IMR-90 (cell line): ENCODE measurements at regions not wholly inside any gene's neighbourhood (a gene's known extent, or its start where the extent isn't known, plus 50 kb on each side); places are given as distances from the start of the nearest gene placed in this dataset.

Experiments
- BHLHE40 ChIP-seq: fragments of 150-350 bp; IDR thresholded peaks from 2 replicates; pipeline ENCODE4 v1.6.1; 2016; ENCODE audit warnings: mild to moderate bottlenecking, low read depth, low read length
- CTCF ChIP-seq: conservative IDR thresholded peaks from 2 replicates; pipeline ENCODE4 v1.5.1; 2012; ENCODE audit warnings: mild to moderate bottlenecking, low read depth, low read length, improper control_type of control experiment
- MAFK ChIP-seq: IDR thresholded peaks from 2 replicates; pipeline ENCODE4 v1.6.1; 2012; ENCODE audit warnings: low read depth, low read length, improper control_type of control experiment
- MXI1 ChIP-seq: IDR thresholded peaks from 2 replicates; pipeline ENCODE4 v1.6.1; 2012; ENCODE audit warnings: low read depth, mild to moderate bottlenecking, low read length, moderate library complexity, borderline replicate concordance
- POLR2A ChIP-seq: IDR thresholded peaks from 2 replicates; pipeline ENCODE4 v1.6.1; 2012; ENCODE audit warnings: mild to moderate bottlenecking, low read depth, low read length
- RAD21 ChIP-seq: IDR thresholded peaks from 2 replicates; pipeline ENCODE4 v1.6.1; 2012; ENCODE audit warnings: low read length, improper control_type of control experiment

GRCh38 chr13:59166174-59166573 is 997.6 kb downstream of the DIAPH3 start:
- no peak for TF ChIP-seq MAFK
- TF ChIP-seq POLR2A: no peak
- no peak for TF ChIP-seq CTCF
- TF ChIP-seq BHLHE40: no peak
- no peak for TF ChIP-seq MXI1
- no peak for TF ChIP-seq RAD21
